SK-N-SH treated with all-trans-retinoic acid at 6 μM for 48 hours (cell line): ENCODE measurements at regions not wholly inside any gene's neighbourhood (a gene's known extent, or its start where the extent isn't known, plus 50 kb on each side); places are given as distances from the start of the nearest gene placed in this dataset.

ENCODE experiments used
- ESRRG ChIP-seq: fragments of 250-450 bp; sonication (Bioruptor Pico); IDR thresholded peaks from 2 replicates; pipeline ENCODE4 v1.6.1; 2021; ENCODE audit warnings: mild to moderate bottlenecking
- GLIS3 ChIP-seq: fragments of 250-450 bp; sonication (Bioruptor Pico); IDR thresholded peaks from 2 replicates; pipeline ENCODE4 v1.5.0; 2020; ENCODE audit warnings: mild to moderate bottlenecking, moderate library complexity
- ISL1 ChIP-seq: fragments of 250-450 bp; sonication (Bioruptor Pico); IDR thresholded peaks from 2 replicates; pipeline ENCODE4 v2.1.2; 2022; ENCODE audit warnings: mild to moderate bottlenecking, moderate library complexity
- RARB ChIP-seq: fragments of 250-450 bp; sonication (Bioruptor Pico); IDR thresholded peaks from 2 replicates; pipeline ENCODE4 v1.8.0; 2021; ENCODE audit warnings: mild to moderate bottlenecking, moderate library complexity
- ZFP3 ChIP-seq: fragments of 250-450 bp; sonication (Bioruptor Pico); IDR thresholded peaks from 2 replicates; pipeline ENCODE4 v1.5.0; 2020; ENCODE audit warnings: mild to moderate bottlenecking, moderate library complexity
- ZNF70 ChIP-seq: fragments of 450-650 bp; formaldehyde crosslinking; IDR thresholded peaks from 2 replicates; pipeline ENCODE4 v1.5.0; 2020; ENCODE audit warnings: mild to moderate bottlenecking, moderate library complexity
- TF ChIP-seq, protein P1 (sequence below): fragments of 250-450 bp; sonication (Bioruptor Pico); IDR thresholded peaks from 2 replicates; pipeline ENCODE4 v1.5.0; 2020; ENCODE audit warnings: mild to moderate bottlenecking, moderate library complexity

DNA sequence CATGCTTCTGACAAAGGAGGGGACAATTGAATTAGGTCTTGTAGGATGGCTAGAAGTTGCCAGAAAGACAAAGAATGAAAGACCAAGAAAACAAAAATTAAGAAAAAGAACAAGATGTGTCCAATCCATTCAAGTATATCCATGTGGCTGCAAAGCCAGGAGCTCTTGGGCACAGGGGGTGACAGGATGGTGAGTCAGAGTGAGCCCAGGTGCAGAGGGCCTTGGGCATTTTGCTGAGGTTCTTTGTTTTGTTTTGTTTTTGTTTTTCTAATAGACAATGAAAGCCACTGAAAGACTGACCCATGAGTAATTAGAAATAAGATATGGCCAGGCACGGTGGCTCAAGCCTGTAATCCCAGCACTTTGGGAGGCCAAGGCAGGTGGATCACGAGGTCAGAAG, 104.6 kb upstream of the KLHL29 start:
- TF ChIP-seq RARB (CRISPR knock-in tag) (no peak), ESRRG (CRISPR knock-in tag) (no peak), ISL1 (no peak), GLIS3 (CRISPR knock-in tag) (no peak), ZNF70 (no peak), ZFP3 (CRISPR knock-in tag) (no peak)
- TF ChIP-seq, protein P1, sequence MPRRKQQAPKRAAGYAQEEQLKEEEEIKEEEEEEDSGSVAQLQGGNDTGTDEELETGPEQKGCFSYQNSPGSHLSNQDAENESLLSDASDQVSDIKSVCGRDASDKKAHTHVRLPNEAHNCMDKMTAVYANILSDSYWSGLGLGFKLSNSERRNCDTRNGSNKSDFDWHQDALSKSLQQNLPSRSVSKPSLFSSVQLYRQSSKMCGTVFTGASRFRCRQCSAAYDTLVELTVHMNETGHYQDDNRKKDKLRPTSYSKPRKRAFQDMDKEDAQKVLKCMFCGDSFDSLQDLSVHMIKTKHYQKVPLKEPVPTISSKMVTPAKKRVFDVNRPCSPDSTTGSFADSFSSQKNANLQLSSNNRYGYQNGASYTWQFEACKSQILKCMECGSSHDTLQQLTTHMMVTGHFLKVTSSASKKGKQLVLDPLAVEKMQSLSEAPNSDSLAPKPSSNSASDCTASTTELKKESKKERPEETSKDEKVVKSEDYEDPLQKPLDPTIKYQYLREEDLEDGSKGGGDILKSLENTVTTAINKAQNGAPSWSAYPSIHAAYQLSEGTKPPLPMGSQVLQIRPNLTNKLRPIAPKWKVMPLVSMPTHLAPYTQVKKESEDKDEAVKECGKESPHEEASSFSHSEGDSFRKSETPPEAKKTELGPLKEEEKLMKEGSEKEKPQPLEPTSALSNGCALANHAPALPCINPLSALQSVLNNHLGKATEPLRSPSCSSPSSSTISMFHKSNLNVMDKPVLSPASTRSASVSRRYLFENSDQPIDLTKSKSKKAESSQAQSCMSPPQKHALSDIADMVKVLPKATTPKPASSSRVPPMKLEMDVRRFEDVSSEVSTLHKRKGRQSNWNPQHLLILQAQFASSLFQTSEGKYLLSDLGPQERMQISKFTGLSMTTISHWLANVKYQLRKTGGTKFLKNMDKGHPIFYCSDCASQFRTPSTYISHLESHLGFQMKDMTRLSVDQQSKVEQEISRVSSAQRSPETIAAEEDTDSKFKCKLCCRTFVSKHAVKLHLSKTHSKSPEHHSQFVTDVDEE: no peak
